GM12891 (cell line): ENCODE measurements at regions not wholly inside any gene's neighbourhood (a gene's known extent, or its start where the extent isn't known, plus 50 kb on each side); places are given as distances from the start of the nearest gene placed in this dataset.

Source experiments
- PAX5 ChIP-seq: IDR thresholded peaks from 2 replicates; pipeline ENCODE4 v1.6.1; 2011; ENCODE audit warnings: low read length, moderate library complexity, mild to moderate bottlenecking; ENCODE audit not compliant: insufficient read depth, severe bottlenecking
- POLR2A ChIP-seq: IDR thresholded peaks from 2 replicates; pipeline ENCODE4 v1.6.1; 2011; ENCODE audit warnings: low read depth, low read length, control low read depth
- POLR2AphosphoS5 ChIP-seq: IDR thresholded peaks from 2 replicates; pipeline ENCODE4 v1.6.1; 2011; ENCODE audit warnings: low read depth, low read length, control low read depth
- SPI1 ChIP-seq: IDR thresholded peaks from 2 replicates; pipeline ENCODE4 v1.6.1; 2011; ENCODE audit warnings: low read depth, low read length, control low read depth
- TAF1 ChIP-seq: IDR thresholded peaks from 2 replicates; pipeline ENCODE4 v1.6.1; 2011; ENCODE audit warnings: low read depth, low read length, control low read depth

GRCh38 chr17:52477824-52478699 is 319.5 kb upstream of the CA10 start:
- TF ChIP-seq POLR2A (no peak), POLR2AphosphoS5 (no peak), PAX5 (no peak), TAF1 (no peak), SPI1 (no peak)
